ENCODE measurements at regions not wholly inside any gene's neighbourhood (a gene's known extent, or its start where the extent isn't known, plus 50 kb on each side); places are given as distances from the start of the nearest gene placed in this dataset.
A peak's percentile ranks its signal among the peaks of the same experiment; 100 is the strongest.

DNA sequence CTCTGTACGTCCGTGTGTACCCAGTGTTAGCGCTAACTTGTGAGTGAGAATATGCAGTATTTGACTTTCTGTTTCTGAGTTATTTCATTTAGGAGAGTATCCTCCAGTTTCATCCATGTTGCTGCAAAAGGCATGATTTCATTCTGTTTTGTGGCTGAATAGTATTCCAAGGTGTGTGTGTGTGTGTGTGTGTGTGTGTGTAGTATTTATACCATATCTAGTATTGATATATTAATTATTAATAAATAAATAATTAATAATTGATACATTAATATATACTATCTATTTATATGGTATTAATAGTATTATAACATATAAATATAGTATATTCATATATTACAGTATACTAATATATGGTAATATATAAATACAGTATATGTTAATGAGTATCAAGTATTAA, 101.8 kb upstream of the CCND2 start:
- H3K4me3 ChIP-seq (ENCODE audit: low read depth, low read length): no peak overlapping the region
- no peaks in the 10 kb centered on the region for H3K36me3 ChIP-seq (ENCODE audit: control insufficient read depth, insufficient read depth, low read length)
- ChIA-PET POLR2A (no interaction called here), CTCF (no interaction called here)
- TF ChIP-seq, protein P1, sequence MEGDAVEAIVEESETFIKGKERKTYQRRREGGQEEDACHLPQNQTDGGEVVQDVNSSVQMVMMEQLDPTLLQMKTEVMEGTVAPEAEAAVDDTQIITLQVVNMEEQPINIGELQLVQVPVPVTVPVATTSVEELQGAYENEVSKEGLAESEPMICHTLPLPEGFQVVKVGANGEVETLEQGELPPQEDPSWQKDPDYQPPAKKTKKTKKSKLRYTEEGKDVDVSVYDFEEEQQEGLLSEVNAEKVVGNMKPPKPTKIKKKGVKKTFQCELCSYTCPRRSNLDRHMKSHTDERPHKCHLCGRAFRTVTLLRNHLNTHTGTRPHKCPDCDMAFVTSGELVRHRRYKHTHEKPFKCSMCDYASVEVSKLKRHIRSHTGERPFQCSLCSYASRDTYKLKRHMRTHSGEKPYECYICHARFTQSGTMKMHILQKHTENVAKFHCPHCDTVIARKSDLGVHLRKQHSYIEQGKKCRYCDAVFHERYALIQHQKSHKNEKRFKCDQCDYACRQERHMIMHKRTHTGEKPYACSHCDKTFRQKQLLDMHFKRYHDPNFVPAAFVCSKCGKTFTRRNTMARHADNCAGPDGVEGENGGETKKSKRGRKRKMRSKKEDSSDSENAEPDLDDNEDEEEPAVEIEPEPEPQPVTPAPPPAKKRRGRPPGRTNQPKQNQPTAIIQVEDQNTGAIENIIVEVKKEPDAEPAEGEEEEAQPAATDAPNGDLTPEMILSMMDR (IDR thresholded peaks at IDR 0.05; ENCODE audit: insufficient read depth, low read depth, low read length): no peak
- H3K27me3 ChIP-seq (ENCODE audit: control insufficient read depth, insufficient read depth, low read length): no peaks in the 10 kb centered on the region
- DNase-seq (ENCODE audit: low read depth): no peak

DNA sequence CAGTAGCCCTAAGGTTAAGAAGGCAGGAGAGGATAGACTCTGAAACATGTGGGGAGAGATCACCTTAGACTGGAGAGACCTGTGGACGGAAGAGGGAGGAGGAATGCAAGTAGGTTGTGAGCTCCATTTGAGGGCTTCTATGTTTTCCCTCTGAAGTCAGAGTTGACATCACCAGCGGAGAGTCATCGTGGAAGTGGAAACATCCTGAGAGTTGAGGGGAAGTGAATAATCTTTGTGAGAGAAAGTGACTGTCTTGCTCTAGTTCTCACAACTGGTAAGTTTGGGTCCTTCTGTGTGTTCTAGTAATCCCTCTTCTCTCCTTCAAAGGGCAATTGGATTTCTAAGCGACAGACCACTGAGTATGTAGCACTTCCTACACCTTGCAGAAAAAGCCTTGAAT, 103.6 kb upstream of the CCND2 start:
- H3K4me3 ChIP-seq (ENCODE audit: low read depth, low read length): no peak overlapping the region
- POLR2A ChIA-PET: no interaction called here
- CTCF ChIA-PET: interaction anchor here (1.4 kb wide), 1 partner anchor 9 kb away, joined by 4 read pairs; no protein-coding TSS in a partner anchor
- no peak for DNase-seq (ENCODE audit: low read depth)
- TF ChIP-seq, protein P1 (IDR thresholded peaks at IDR 0.05; ENCODE audit: insufficient read depth, low read depth, low read length): no peak
- H3K36me3 ChIP-seq (ENCODE audit: control insufficient read depth, insufficient read depth, low read length): no peaks in the 10 kb centered on the region
- H3K27me3 ChIP-seq (ENCODE audit: control insufficient read depth, insufficient read depth, low read length): no peaks in the 10 kb centered on the region

DNA sequence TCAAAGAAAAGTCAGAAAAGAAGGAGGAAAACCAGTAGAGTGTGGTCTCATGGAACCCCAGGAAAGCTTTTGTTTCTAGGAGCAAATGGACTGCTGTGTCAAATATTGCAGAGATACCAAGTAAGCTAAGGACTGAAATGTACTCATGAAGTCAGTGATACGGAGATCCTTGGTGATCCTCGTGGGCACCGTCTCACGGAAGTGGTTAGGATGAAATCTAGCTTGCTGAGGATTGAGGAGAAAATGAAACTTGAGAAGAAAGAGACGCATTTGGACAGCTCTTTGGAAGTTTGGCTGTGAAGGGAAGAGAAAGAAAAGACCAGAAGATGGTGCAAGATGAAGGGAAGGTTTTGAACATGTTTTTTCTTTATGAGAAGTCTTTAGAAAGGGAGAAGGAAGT, 104.0 kb upstream of the CCND2 start:
- Histone ChIP-seq H3K27me3 (ENCODE audit: control insufficient read depth, insufficient read depth, low read length) (no peaks in the 10 kb centered on the region), H3K4me3 (ENCODE audit: low read depth, low read length) (no peak overlapping the region), H3K36me3 (ENCODE audit: control insufficient read depth, insufficient read depth, low read length) (no peaks in the 10 kb centered on the region)
- TF ChIP-seq, protein P1 (IDR thresholded peaks at IDR 0.05; ENCODE audit: insufficient read depth, low read depth, low read length): no peak
- CTCF ChIA-PET: interaction anchor here (1.4 kb wide), 1 partner anchor 9 kb away, joined by 4 read pairs; no protein-coding TSS in a partner anchor
- DNase-seq (ENCODE audit: low read depth): no peak
- POLR2A ChIA-PET: no interaction called here

DNA sequence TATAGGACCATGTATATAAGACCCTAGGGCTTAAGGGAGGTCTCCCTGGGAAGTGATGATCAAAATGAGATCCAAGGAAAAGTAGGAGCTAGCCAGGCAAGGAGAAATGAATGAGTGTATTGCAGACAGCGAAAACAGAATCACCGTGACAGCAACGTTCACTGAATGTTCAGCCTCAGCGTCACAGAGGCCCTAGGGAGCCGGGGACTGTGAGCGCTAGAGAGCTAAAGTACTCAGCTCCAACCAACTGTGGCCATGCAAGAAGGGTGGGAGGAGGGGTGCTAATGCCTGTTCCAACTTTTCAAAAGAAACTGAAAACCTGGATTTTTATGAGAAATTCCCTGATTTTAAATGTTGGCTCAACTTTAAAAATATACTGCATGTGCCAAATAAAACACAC, 105.5 kb upstream of the CCND2 start:
- DNase-seq (ENCODE audit: low read depth): no peak
- no peaks in the 10 kb centered on the region for H3K36me3 ChIP-seq (ENCODE audit: control insufficient read depth, insufficient read depth, low read length)
- ChIA-PET POLR2A (no interaction called here), CTCF (no interaction called here)
- TF ChIP-seq, protein P1 (IDR thresholded peaks at IDR 0.05; ENCODE audit: insufficient read depth, low read depth, low read length): no peak
- no peaks in the 10 kb centered on the region for H3K27me3 ChIP-seq (ENCODE audit: control insufficient read depth, insufficient read depth, low read length)
- H3K4me3 ChIP-seq (ENCODE audit: low read depth, low read length): no peak overlapping the region

DNA sequence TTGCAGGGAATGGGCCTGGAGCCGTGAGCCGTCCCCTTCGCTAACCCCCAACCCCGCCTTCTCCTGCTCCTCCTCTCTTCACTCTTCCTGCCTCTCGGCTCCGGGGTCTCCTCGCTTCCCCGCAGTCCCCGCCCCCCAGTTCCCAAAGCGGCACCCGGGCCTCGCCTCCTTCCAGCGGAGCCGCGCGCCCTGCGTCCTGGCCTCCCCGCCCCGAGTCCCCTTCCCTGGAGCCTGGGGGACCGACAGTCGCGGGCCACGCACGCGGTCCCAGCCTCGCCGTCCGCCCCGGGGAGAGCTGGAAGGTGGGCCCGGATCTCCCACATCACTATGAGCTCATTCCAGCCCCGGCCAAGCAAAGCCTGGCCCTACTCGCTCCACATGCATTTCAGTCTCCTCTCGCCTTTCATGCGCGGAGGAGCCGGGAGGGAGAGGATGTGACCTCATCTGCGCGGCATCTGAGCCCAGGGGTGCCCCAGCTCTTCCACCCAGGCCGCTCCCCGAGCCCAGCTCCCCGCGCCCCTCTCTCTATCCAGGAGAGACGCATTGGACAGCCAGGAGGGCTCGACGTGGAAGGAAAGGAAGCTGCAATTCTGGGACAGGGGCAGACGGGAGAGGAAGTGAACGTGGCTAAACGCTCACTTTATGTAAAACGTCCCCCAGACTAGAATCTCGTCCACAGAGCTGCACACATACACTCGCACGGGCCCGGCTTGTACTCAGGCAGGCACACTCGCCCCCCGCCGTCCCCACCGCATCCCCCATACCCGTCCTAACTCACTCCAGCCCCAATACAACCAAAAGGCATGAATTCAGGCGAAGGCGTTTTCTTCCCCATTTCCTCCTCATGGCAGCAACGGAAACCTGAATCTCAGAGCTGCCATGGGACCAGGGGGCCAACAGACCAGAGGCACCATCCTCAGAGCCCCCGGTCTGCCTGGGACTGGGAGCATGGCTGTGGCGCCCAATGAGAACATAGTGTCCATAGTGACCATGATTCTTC, 108.7 kb upstream of the CCND2 start:
- TF ChIP-seq, protein P1 (IDR thresholded peaks at IDR 0.05; ENCODE audit: insufficient read depth, low read depth, low read length): no peak
- no peak for DNase-seq (ENCODE audit: low read depth)
- H3K27me3 ChIP-seq (ENCODE audit: control insufficient read depth, insufficient read depth, low read length): no peaks in the 10 kb centered on the region
- CTCF ChIA-PET: interaction anchor here (0.9 kb wide), 1 partner anchor 54 kb away, joined by 3 read pairs; no protein-coding TSS in a partner anchor
- peak overlapping the region; percentile 47 for H3K4me3 ChIP-seq (ENCODE audit: low read depth, low read length)
- POLR2A ChIA-PET: interaction anchor here (0.6 kb wide), 3 partner anchors 163 to 1369 kb away, joined by 3 to 6 read pairs (median 3); no protein-coding TSS in a partner anchor
- no peaks in the 10 kb centered on the region for H3K36me3 ChIP-seq (ENCODE audit: control insufficient read depth, insufficient read depth, low read length)
